ENCODE measurements at regions not wholly inside any gene's neighbourhood (a gene's known extent, or its start where the extent isn't known, plus 50 kb on each side); places are given as distances from the start of the nearest gene placed in this dataset.

DNA sequence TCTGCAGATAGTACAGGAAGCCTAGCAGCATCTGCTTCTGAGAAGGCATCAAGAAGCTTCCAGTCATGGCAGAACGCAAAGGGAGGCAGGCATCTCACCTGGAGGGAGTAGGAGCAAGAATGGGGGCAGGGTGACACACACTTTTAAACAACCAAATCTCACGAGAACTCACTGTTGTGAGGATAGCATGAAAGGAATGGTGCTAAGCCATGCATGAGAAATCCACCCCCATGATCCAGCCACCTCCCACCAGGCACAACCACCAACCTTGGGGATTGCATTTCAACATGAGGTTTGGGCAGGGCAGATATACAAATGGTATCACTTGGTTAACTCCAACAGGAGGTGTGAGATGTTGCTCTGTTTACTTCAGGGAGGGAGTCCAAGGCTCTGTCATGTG is 612.0 kb upstream of the KIRREL3 start (continued):
- TF ChIP-seq SIN3A (IDR thresholded peaks at IDR 0.05; ENCODE audit: borderline replicate concordance, low read depth, low read length) (no peak), SMC3 (IDR thresholded peaks at IDR 0.05; ENCODE audit: low read depth, low read length) (no peak), YY1 (IDR thresholded peaks at IDR 0.05; ENCODE audit: low read depth) (no peak), TAF1 (IDR thresholded peaks at IDR 0.05; ENCODE audit: borderline replicate concordance, low read depth, low read length) (no peak), FOSL2 (IDR thresholded peaks at IDR 0.05; ENCODE audit: borderline replicate concordance, low read depth) (no peak), NRF1 (IDR thresholded peaks at IDR 0.05; ENCODE audit: low read depth, low read length) (no peak)
- TF ChIP-seq, protein P1, sequence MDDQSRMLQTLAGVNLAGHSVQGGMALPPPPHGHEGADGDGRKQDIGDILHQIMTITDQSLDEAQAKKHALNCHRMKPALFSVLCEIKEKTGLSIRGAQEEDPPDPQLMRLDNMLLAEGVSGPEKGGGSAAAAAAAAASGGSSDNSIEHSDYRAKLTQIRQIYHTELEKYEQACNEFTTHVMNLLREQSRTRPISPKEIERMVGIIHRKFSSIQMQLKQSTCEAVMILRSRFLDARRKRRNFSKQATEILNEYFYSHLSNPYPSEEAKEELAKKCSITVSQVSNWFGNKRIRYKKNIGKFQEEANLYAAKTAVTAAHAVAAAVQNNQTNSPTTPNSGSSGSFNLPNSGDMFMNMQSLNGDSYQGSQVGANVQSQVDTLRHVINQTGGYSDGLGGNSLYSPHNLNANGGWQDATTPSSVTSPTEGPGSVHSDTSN (IDR thresholded peaks at IDR 0.05), result no peak
- TF ChIP-seq, protein P2, sequence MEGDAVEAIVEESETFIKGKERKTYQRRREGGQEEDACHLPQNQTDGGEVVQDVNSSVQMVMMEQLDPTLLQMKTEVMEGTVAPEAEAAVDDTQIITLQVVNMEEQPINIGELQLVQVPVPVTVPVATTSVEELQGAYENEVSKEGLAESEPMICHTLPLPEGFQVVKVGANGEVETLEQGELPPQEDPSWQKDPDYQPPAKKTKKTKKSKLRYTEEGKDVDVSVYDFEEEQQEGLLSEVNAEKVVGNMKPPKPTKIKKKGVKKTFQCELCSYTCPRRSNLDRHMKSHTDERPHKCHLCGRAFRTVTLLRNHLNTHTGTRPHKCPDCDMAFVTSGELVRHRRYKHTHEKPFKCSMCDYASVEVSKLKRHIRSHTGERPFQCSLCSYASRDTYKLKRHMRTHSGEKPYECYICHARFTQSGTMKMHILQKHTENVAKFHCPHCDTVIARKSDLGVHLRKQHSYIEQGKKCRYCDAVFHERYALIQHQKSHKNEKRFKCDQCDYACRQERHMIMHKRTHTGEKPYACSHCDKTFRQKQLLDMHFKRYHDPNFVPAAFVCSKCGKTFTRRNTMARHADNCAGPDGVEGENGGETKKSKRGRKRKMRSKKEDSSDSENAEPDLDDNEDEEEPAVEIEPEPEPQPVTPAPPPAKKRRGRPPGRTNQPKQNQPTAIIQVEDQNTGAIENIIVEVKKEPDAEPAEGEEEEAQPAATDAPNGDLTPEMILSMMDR (IDR thresholded peaks at IDR 0.05), result no peak

DNA sequence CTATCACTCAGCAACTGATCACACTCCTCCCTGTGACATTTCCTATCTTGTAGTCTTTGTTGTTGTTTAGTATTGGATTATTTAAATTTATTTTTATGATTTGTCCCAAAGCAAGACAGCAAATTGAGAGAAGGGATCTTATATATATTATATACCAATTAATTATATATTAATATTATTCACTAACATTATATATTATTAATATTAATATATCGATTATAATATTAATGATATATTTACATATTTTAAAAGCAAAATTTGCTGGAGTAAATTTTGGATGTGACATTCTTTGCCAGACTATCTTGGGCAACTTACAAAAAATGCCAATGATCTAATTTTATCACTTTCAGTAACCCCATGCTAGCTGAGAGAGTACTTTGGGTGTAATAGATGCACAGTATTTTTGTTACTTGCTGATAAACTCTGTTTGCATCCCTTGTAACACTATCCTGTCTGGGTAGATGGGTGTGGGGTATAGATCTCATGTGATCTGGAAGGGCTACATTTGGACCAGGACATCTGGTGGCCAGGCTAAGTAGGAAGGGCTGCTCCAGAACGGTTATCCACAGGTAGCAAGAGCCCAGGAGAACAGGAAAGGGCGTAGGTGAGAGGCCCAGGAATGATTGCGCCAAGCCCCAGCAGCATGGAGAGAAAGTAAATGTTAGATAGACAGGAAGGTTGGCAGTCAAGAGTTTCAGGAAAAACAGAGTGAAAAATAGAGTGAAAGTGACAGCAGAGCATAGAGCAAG is 608.6 kb upstream of the KIRREL3 start:
- WGBS (ENCODE audit: low lambda C conversion rate), result 44% methylated on average over 4 of the region's 4 CpGs
- H3K4me2 ChIP-seq, result no peak overlapping the region
- no peaks in the 10 kb centered on the region for H3K27me3 ChIP-seq (ENCODE audit: insufficient read depth)
- no peak overlapping the region for H3K27ac ChIP-seq (ENCODE audit: low read depth in 2 of 2, low read length in 1 of 2)
- POLR2A ChIA-PET, result no interaction called here
- TF ChIP-seq USF2 (IDR thresholded peaks at IDR 0.05; ENCODE audit: borderline replicate concordance, low read depth, low read length) (no peak), MXI1 (IDR thresholded peaks at IDR 0.05; ENCODE audit: low read depth, low read length) (no peak), EZH2phosphoT487 (IDR thresholded peaks at IDR 0.05; ENCODE audit: borderline replicate concordance, low read depth) (no peak), SIN3A (IDR thresholded peaks at IDR 0.05; ENCODE audit: borderline replicate concordance, low read depth, low read length) (no peak), TCF12 (IDR thresholded peaks at IDR 0.05) (no peak), JUND (IDR thresholded peaks at IDR 0.05) (no peak), SMC3 (IDR thresholded peaks at IDR 0.05; ENCODE audit: low read depth, low read length) (no peak), RXRA (IDR thresholded peaks at IDR 0.05; ENCODE audit: borderline replicate concordance, low read depth) (no peak), FOXJ3 (CRISPR knock-in tag; IDR thresholded peaks at IDR 0.05) (no peak), ELF1 (IDR thresholded peaks at IDR 0.05) (no peak)
- TF ChIP-seq, protein P1 (IDR thresholded peaks at IDR 0.05), result no peak
- TF ChIP-seq, protein P3, sequence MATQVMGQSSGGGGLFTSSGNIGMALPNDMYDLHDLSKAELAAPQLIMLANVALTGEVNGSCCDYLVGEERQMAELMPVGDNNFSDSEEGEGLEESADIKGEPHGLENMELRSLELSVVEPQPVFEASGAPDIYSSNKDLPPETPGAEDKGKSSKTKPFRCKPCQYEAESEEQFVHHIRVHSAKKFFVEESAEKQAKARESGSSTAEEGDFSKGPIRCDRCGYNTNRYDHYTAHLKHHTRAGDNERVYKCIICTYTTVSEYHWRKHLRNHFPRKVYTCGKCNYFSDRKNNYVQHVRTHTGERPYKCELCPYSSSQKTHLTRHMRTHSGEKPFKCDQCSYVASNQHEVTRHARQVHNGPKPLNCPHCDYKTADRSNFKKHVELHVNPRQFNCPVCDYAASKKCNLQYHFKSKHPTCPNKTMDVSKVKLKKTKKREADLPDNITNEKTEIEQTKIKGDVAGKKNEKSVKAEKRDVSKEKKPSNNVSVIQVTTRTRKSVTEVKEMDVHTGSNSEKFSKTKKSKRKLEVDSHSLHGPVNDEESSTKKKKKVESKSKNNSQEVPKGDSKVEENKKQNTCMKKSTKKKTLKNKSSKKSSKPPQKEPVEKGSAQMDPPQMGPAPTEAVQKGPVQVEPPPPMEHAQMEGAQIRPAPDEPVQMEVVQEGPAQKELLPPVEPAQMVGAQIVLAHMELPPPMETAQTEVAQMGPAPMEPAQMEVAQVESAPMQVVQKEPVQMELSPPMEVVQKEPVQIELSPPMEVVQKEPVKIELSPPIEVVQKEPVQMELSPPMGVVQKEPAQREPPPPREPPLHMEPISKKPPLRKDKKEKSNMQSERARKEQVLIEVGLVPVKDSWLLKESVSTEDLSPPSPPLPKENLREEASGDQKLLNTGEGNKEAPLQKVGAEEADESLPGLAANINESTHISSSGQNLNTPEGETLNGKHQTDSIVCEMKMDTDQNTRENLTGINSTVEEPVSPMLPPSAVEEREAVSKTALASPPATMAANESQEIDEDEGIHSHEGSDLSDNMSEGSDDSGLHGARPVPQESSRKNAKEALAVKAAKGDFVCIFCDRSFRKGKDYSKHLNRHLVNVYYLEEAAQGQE (IDR thresholded peaks at IDR 0.05; ENCODE audit: low read depth, low read length), result no peak
- no peak overlapping the region for H2AFZ ChIP-seq (ENCODE audit: low read depth)
- no peaks in the 10 kb centered on the region for H3K79me2 ChIP-seq (ENCODE audit: insufficient read depth)
- H3K36me3 ChIP-seq (replicated peaks in 1 of 2; ENCODE audit: control insufficient read depth in 1 of 2, insufficient read depth in 2 of 2, low read length in 1 of 2), result no peaks in the 10 kb centered on the region
- H3K4me1 ChIP-seq (ENCODE audit: control insufficient read depth in 1 of 2, insufficient read depth in 2 of 2, low read depth in 1 of 2, low read length in 1 of 2), result no peaks in the 10 kb centered on the region
- CTCF ChIA-PET, result interaction anchor here (0.6 kb wide), 1 partner anchor 30 kb away, joined by 3 read pairs; no protein-coding TSS in a partner anchor
- H3K9me2 ChIP-seq, result no peaks in the 10 kb centered on the region
- H3K9me3 ChIP-seq, result no peaks in the 10 kb centered on the region
- no peaks in the 10 kb centered on the region for H3F3A ChIP-seq (replicated peaks; ENCODE audit: insufficient read depth)
- H4K20me1 ChIP-seq (ENCODE audit: insufficient read depth), result no peaks in the 10 kb centered on the region
- no peak overlapping the region for H3K9ac ChIP-seq
- no peak overlapping the region for H3K4me3 ChIP-seq (ENCODE audit: low read depth in 2 of 2, low read length in 1 of 2)
- no peak for DNase-seq

All from SK-N-SH (cell line).